Activated CD8-positive, alpha-beta memory T cell treated with anti-CD3 and anti-CD28 coated beads, Interleukin-2, amount 10 ng/mL, durations not matched to agents 7 days and 5 days (primary cell): ENCODE measurements at regions not wholly inside any gene's neighbourhood (a gene's known extent, or its start where the extent isn't known, plus 50 kb on each side); places are given as distances from the start of the nearest gene placed in this dataset.

Source experiments
- ATAC-seq: fragments of 150-1000 bp; cut with Tn5 transposase; one replicate; pipeline ENCODE4 v1.10.0; 2021; ENCODE audit warnings: moderate library complexity
- CTCF ChIA-PET: fragments of 350-600 bp; sonication (Branson Sonifier 250); formaldehyde crosslinking; loops from one replicate; lab custom pipeline; 2021; ENCODE audit warnings: antibody characterized with exemption; lab: Charles Lee
- DNase-seq: peaks from one replicate; pipeline ENCODE4 v3.0.0-alpha.2; 2020
- H3K27ac Mint-ChIP-seq: one replicate; pipeline ENCODE4 v1.8.0; 2021; ENCODE audit warnings: mild to moderate bottlenecking, mixed read lengths
- H3K27me3 Mint-ChIP-seq: one replicate; pipeline ENCODE4 v1.8.0; 2021; ENCODE audit warnings: mixed read lengths
- H3K36me3 Mint-ChIP-seq: one replicate; pipeline ENCODE4 v1.8.0; 2021; ENCODE audit warnings: mild to moderate bottlenecking, mixed read lengths
- H3K4me1 Mint-ChIP-seq: one replicate; pipeline ENCODE4 v1.8.0; 2021; ENCODE audit warnings: mixed read lengths
- H3K4me3 Mint-ChIP-seq: one replicate; pipeline ENCODE4 v1.8.0; 2021; ENCODE audit warnings: mild to moderate bottlenecking, moderate library complexity, mixed read lengths
- H3K9me3 Mint-ChIP-seq: one replicate; pipeline ENCODE4 v1.8.0; 2022; ENCODE audit warnings: low read depth, mixed read lengths

- Mint-ChIP-seq H3K27ac (no peak overlapping the region), H3K4me1 (no peaks in the 10 kb centered on the region), H3K27me3 (no peaks in the 10 kb centered on the region), H3K4me3 (no peak overlapping the region), H3K9me3 (peaks cover 18% of the 10 kb centered on the region), H3K36me3 (no peaks in the 10 kb centered on the region)
- CTCF ChIA-PET: no interaction called here
- DNase-seq: no peak
- no peak for ATAC-seq
Measured at GRCh38 chr10:36943544-36943943, 181.9 kb upstream of the ANKRD30A start.

DNA sequence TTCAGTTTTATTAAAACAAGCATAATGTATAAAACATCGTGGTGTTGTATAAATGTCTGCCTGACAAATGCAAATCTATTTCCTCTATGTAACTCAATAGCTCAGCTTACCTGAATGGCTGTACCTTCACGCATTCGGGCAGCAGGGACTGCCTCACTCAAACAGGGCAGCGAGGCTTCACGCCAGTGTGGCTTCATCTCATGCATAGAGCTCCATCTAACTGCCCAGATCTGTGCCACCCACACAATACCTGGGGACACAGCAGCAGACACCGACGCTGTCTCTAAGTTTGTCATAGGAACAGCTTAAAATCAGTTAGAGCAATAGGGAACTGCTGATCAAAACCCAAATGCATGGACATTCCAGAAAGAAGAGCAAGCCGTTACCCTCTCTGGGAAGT lies 182.8 kb upstream of the ANKRD30A start:
- DNase-seq: no peak
- CTCF ChIA-PET: no interaction called here
- Mint-ChIP-seq H3K36me3 (no peaks in the 10 kb centered on the region), H3K27me3 (no peaks in the 10 kb centered on the region), H3K27ac (no peak overlapping the region), H3K4me1 (no peaks in the 10 kb centered on the region), H3K4me3 (no peak overlapping the region), H3K9me3 (peaks cover 15% of the 10 kb centered on the region)
- no peak for ATAC-seq

- no peak overlapping the region for H3K27ac Mint-ChIP-seq
Measured at GRCh38 chr10:36903040-36903439, 222.4 kb upstream of the ANKRD30A start.

GRCh38 chr10:36899652-36900051 lies 225.7 kb upstream of the ANKRD30A start:
- ATAC-seq (no peak), DNase-seq (no peak)
- CTCF ChIA-PET: no interaction called here
- Mint-ChIP-seq H3K27me3 (no peaks in the 10 kb centered on the region), H3K9me3 (peaks cover 13% of the 10 kb centered on the region), H3K4me1 (no peaks in the 10 kb centered on the region), H3K27ac (no peak overlapping the region), H3K36me3 (no peaks in the 10 kb centered on the region), H3K4me3 (no peak overlapping the region)

More at GRCh38 chr10:36903040-36903439, 222.4 kb upstream of the ANKRD30A start:
- Mint-ChIP-seq H3K27me3 (no peaks in the 10 kb centered on the region), H3K4me1 (no peaks in the 10 kb centered on the region), H3K36me3 (no peaks in the 10 kb centered on the region), H3K9me3 (peaks cover 13% of the 10 kb centered on the region), H3K4me3 (no peak overlapping the region)
- ATAC-seq (no peak), DNase-seq (no peak)
- CTCF ChIA-PET: no interaction called here

DNA sequence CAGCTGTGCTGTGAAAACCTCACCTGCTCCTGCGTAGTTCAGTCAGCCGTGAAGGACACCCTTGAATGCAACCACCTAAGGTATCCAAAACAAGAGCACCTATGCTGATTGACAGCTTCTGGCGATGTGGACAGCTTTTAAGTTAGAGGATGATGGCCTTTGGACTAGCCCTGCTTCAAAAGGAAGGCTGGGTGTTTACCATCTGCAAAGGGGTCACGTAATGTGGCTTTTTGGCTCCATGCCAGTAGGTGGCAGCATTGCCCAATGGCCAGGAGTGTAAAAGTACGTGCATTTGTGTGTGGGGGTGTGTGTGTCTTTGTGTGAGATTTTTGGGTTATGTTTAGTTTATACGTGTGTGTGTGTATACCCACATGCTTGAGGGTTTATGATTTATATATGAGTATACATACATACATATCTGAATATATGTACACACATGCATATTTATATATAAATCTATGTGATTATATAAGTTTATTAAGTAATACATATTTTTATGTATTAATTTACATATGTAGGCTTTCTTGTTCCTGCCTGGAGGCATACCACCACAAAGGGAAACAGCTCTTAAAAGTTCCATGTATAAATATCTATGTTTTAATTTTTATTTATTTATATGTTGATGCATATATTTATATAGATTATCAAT lies 236.3 kb upstream of the ANKRD30A start:
- ATAC-seq (no peak), DNase-seq (peak; percentile 53)
- H3K9me3 Mint-ChIP-seq: no peaks in the 10 kb centered on the region
- H3K4me1 Mint-ChIP-seq: no peaks in the 10 kb centered on the region
- H3K27ac Mint-ChIP-seq: no peak overlapping the region
- H3K27me3 Mint-ChIP-seq: no peaks in the 10 kb centered on the region
- CTCF ChIA-PET: no interaction called here
- H3K36me3 Mint-ChIP-seq: no peaks in the 10 kb centered on the region
- no peak overlapping the region for H3K4me3 Mint-ChIP-seq

GRCh38 chr10:36886303-36886891 lies 239.0 kb upstream of the ANKRD30A start:
- Mint-ChIP-seq H3K36me3 (no peaks in the 10 kb centered on the region), H3K9me3 (peaks cover 8% of the 10 kb centered on the region), H3K27ac (no peak overlapping the region), H3K27me3 (no peaks in the 10 kb centered on the region), H3K4me3 (no peak overlapping the region), H3K4me1 (no peaks in the 10 kb centered on the region)
- ATAC-seq (no peak), DNase-seq (no peak)
- CTCF ChIA-PET: interaction anchor here (1.5 kb wide), 1 partner anchor 27 kb away, joined by 3 read pairs; no protein-coding TSS in a partner anchor

GRCh38 chr10:36885746-36886145 lies 239.7 kb upstream of the ANKRD30A start:
- Mint-ChIP-seq H3K36me3 (no peaks in the 10 kb centered on the region), H3K4me3 (no peak overlapping the region), H3K4me1 (no peaks in the 10 kb centered on the region), H3K27me3 (no peaks in the 10 kb centered on the region), H3K9me3 (peaks cover 8% of the 10 kb centered on the region), H3K27ac (no peak overlapping the region)
- CTCF ChIA-PET: interaction anchor here (1.5 kb wide), 1 partner anchor 26 kb away, joined by 3 read pairs; no protein-coding TSS in a partner anchor
- DNase-seq (no peak), ATAC-seq (no peak)

- no peak for ATAC-seq
- no peaks in the 10 kb centered on the region for H3K36me3 Mint-ChIP-seq
- H3K4me3 Mint-ChIP-seq: no peak overlapping the region
- no peaks in the 10 kb centered on the region for H3K4me1 Mint-ChIP-seq
- CTCF ChIA-PET: no interaction called here
- DNase-seq: no peak
- peaks cover 8% of the 10 kb centered on the region for H3K9me3 Mint-ChIP-seq
- no peaks in the 10 kb centered on the region for H3K27me3 Mint-ChIP-seq
- H3K27ac Mint-ChIP-seq: no peak overlapping the region
Measured at GRCh38 chr10:36882781-36883180, 242.6 kb upstream of the ANKRD30A start.

- CTCF ChIA-PET: no interaction called here
- Mint-ChIP-seq H3K4me1 (no peaks in the 10 kb centered on the region), H3K9me3 (peaks cover 8% of the 10 kb centered on the region), H3K27me3 (no peaks in the 10 kb centered on the region), H3K27ac (no peak overlapping the region), H3K4me3 (no peak overlapping the region), H3K36me3 (no peaks in the 10 kb centered on the region)
- no peak for DNase-seq
- ATAC-seq: no peak
Measured at GRCh38 chr10:36880898-36881297, 244.5 kb upstream of the ANKRD30A start.

GRCh38 chr10:36872702-36873393 lies 252.6 kb upstream of the ANKRD30A start:
- Mint-ChIP-seq H3K27me3 (no peaks in the 10 kb centered on the region), H3K4me1 (no peaks in the 10 kb centered on the region), H3K27ac (no peak overlapping the region), H3K36me3 (no peaks in the 10 kb centered on the region), H3K4me3 (no peak overlapping the region), H3K9me3 (peaks cover 4% of the 10 kb centered on the region)
- no peak for DNase-seq
- CTCF ChIA-PET: no interaction called here
- no peak for ATAC-seq

DNA sequence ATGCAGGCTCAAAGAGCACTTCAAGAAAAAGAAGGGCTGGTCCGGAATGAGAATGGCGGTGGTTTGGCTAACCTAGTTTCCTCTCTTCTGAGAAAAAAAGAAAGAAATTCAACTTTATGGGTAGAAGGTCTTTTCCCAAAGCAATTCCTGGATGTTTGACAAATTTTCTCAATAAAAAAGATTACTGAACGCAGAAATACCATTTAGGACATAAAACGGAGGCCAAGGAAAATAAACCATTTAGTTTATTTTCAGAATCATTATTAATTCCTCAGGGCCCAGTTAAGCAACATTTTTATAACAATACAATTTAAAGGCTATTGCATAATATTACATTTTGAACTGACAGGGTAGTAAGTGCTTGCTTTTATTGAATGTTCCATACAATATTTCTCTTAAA lies 284.6 kb upstream of the ANKRD30A start:
- CTCF ChIA-PET: no interaction called here
- DNase-seq: no peak
- no peak for ATAC-seq

DNA sequence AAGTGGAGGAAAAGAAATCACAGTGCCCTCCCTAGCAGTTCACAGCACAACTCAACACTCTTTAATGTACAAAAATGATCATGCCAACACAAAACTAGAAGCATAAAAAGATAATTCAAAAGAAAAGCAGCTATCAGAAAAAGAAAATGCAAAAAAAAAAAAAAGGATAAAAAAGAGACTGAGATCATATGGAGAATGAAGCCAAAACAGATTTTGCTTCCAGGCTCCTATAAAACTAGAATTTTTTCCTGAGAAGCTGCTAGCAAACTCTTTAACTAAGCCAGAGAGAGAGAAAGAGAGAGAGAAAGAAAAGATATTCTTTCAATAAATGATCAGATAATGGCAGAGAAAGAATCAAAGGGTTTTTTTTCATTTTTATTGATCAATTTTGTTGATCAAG lies 288.0 kb upstream of the ANKRD30A start:
- Mint-ChIP-seq H3K4me1 (no peaks in the 10 kb centered on the region), H3K27me3 (no peaks in the 10 kb centered on the region), H3K9me3 (peaks cover 6% of the 10 kb centered on the region), H3K27ac (no peak overlapping the region), H3K36me3 (no peaks in the 10 kb centered on the region), H3K4me3 (no peak overlapping the region)
- CTCF ChIA-PET: no interaction called here
- DNase-seq (no peak), ATAC-seq (no peak)

More for the DNA sequence above, 284.6 kb upstream of the ANKRD30A start:
- Mint-ChIP-seq H3K4me1 (no peaks in the 10 kb centered on the region), H3K36me3 (no peaks in the 10 kb centered on the region), H3K27me3 (no peaks in the 10 kb centered on the region), H3K27ac (no peak overlapping the region), H3K9me3 (peaks cover 6% of the 10 kb centered on the region), H3K4me3 (no peak overlapping the region)

DNA sequence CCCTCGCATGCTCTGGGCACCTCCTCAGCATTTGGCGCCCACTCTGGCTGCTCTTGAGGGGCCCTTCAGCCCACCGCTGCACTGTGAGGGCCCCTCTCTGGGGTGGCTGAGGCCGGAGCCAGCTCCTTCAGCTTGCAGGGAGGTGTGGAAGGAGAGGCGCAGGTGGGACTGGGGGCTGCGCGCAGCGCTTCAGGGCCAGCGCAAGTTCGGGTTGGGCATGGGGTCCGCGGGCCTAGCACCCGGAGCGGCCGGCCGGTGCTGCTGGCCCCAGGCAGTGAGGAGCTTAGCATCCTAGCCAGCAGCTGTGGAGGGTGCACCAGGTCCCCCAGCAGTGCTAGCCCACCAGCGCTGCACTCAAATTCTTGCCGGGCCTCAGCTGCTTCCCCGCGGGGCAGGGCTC lies 305.6 kb upstream of the ANKRD30A start:
- peaks cover 10% of the 10 kb centered on the region for H3K9me3 Mint-ChIP-seq
- H3K4me3 Mint-ChIP-seq: no peak overlapping the region
- H3K36me3 Mint-ChIP-seq: no peaks in the 10 kb centered on the region
- H3K27ac Mint-ChIP-seq: no peak overlapping the region
- DNase-seq (no peak), ATAC-seq (no peak)
- H3K4me1 Mint-ChIP-seq: no peaks in the 10 kb centered on the region
- CTCF ChIA-PET: no interaction called here
- H3K27me3 Mint-ChIP-seq: no peaks in the 10 kb centered on the region

- no peak for ATAC-seq
- H3K4me3 Mint-ChIP-seq: no peak overlapping the region
- peaks cover 9% of the 10 kb centered on the region for H3K9me3 Mint-ChIP-seq
- no peaks in the 10 kb centered on the region for H3K4me1 Mint-ChIP-seq
- H3K27me3 Mint-ChIP-seq: no peaks in the 10 kb centered on the region
- H3K36me3 Mint-ChIP-seq: no peaks in the 10 kb centered on the region
- DNase-seq: no peak
- no peak overlapping the region for H3K27ac Mint-ChIP-seq
- CTCF ChIA-PET: no interaction called here
Measured at GRCh38 chr10:36817898-36818297, 307.5 kb upstream of the ANKRD30A start.
